ENCODE measurements at regions not wholly inside any gene's neighbourhood (a gene's known extent, or its start where the extent isn't known, plus 50 kb on each side); places are given as distances from the start of the nearest gene placed in this dataset.
"Not testable (repeated sequence)": the region's sequence is repeated elsewhere in the genome, so short reads cannot be mapped to it uniquely, and the experiment has no call there.

DNA sequence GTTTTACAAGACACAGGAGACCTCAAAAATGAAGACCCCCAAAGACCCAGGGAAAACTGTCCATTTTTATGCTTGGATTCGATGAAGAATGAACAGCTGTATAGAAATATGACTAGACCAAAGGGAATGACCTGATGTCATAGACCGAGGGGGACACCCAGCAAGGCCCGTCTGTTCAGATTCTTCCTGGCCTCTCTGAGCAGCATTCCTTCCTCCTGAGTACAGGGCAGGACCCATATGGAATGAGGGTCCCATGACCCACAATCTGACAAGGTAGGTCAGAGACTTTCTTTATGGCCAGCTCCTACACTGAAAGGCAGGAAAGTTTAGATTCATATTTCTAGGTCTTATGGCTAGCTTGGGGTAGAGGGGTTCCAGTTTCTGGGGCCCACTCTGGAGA lies 356.0 kb downstream of the GATA3 start:
- Mint-ChIP-seq H3K36me3 (no peaks in the 10 kb centered on the region), H3K4me3 (no peak overlapping the region), H3K4me1 (peaks cover 26 to 36% (median 26%) of the 10 kb centered on the region in 3 donors), H3K9me3 (peaks cover 0 to 3% (median 0%) of the 10 kb centered on the region in 3 donors), H3K27ac (peak overlapping the region in 1 of 2 donors; percentile 28), H3K27me3 (no peaks in the 10 kb centered on the region)
- DNase-seq (no peak), ATAC-seq (replicated peaks in 1 of 4) (no peak)
- no peak overlapping the region for H3K4me3 ChIP-seq (ENCODE audit: control insufficient read depth in 1 of 2, extremely low read depth in 1 of 2, low read length in 1 of 2)
- POLR2A ChIA-PET: interaction anchor here in 1 of 2 donors (0.5 kb wide), 1 partner anchor 64 kb away, joined by 6 read pairs; no protein-coding TSS in a partner anchor
- no peaks in the 10 kb centered on the region for H3K36me3 ChIP-seq (ENCODE audit: control insufficient read depth in 2 of 2, extremely low read depth in 1 of 2, insufficient read depth in 1 of 2, low read length in 1 of 2)
- 100% methylated on average over 3 of the region's 3 CpGs for WGBS (ENCODE audit: insufficient coverage)
- H3K27ac ChIP-seq (ENCODE audit: low read length): no peak overlapping the region
- H3K9me3 ChIP-seq: no peaks in the 10 kb centered on the region
- CTCF ChIA-PET: interaction anchor here in 1 of 2 donors (0.6 kb wide), 1 partner anchor 141 kb away, joined by 4 read pairs; no protein-coding TSS in a partner anchor
- H3K27me3 ChIP-seq (replicated peaks in 1 of 2; ENCODE audit: control insufficient read depth in 2 of 2, extremely low read depth in 1 of 2, insufficient read depth in 2 of 2, low read length in 1 of 2): no peaks in the 10 kb centered on the region
- H3K4me1 ChIP-seq (ENCODE audit: control insufficient read depth in 1 of 2, extremely low read depth in 1 of 2, insufficient read depth in 2 of 2, low read length in 2 of 2): peaks cover 8 to 16% of the 10 kb centered on the region in 2 experiments

DNA sequence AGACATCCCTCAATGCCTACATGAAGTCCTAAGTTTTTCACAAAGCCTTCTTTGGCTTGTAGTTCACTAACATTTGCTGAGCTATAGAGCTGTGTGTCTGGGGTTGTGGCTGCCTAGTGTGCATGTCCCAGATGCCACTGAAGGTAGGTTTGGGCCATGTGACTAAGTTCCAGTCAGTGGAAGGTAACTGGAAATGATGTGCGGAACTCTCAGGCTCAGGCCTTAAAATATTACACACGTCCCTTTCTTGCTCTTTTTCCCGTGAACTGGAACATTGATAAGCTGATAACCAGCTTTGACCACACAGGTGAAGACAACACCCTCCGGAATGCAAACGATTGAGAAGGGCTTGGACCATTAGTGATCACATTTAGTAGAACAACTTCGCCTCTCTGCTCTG lies 358.1 kb downstream of the GATA3 start:
- Mint-ChIP-seq H3K4me1 (peaks cover 25 to 37% (median 27%) of the 10 kb centered on the region in 3 donors), H3K9me3 (peaks cover 0 to 3% (median 0%) of the 10 kb centered on the region in 3 donors), H3K27me3 (no peaks in the 10 kb centered on the region), H3K4me3 (no peak overlapping the region), H3K27ac (no peak overlapping the region), H3K36me3 (no peaks in the 10 kb centered on the region)
- no peak for DNase-seq
- H3K27ac ChIP-seq (ENCODE audit: low read length): no peak overlapping the region
- no peak overlapping the region for H3K4me3 ChIP-seq (ENCODE audit: control insufficient read depth in 1 of 2, extremely low read depth in 1 of 2, low read length in 1 of 2)
- 96% methylated on average over 5 of the region's 6 CpGs for WGBS (ENCODE audit: insufficient coverage)
- ChIA-PET POLR2A (no interaction called here), CTCF (no interaction called here)
- H3K9me3 ChIP-seq: no peaks in the 10 kb centered on the region
- ATAC-seq (replicated peaks in 1 of 4): no peak
- no peaks in the 10 kb centered on the region for H3K27me3 ChIP-seq (replicated peaks in 1 of 2; ENCODE audit: control insufficient read depth in 2 of 2, extremely low read depth in 1 of 2, insufficient read depth in 2 of 2, low read length in 1 of 2)
- no peaks in the 10 kb centered on the region for H3K36me3 ChIP-seq (ENCODE audit: control insufficient read depth in 2 of 2, extremely low read depth in 1 of 2, insufficient read depth in 1 of 2, low read length in 1 of 2)
- peaks cover 6 to 18% of the 10 kb centered on the region in 2 experiments for H3K4me1 ChIP-seq (ENCODE audit: control insufficient read depth in 1 of 2, extremely low read depth in 1 of 2, insufficient read depth in 2 of 2, low read length in 2 of 2)

DNA sequence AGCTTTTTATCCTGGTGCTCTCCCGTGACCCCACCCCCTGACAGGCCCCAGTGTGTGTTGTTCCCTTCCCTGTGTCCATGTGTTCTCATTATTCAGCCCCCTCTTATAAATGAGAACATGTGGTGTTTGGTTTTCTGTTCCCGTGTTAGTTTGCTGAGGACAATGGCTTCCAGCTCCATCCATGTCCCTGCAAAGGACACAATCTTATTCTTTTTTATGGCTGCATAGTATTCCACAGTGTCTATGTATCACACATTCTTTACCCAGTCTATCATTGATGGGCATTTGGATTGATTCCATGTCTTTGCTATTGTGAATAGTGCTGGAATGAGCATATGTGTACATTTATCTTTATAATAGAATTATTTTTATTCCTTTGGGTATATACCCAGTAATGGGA lies 360.5 kb downstream of the GATA3 start:
- H3K9me3 ChIP-seq; H3K27me3 Mint-ChIP-seq; H3K9me3 Mint-ChIP-seq; POLR2A ChIA-PET; H3K4me3 ChIP-seq (ENCODE audit: control insufficient read depth in 1 of 2, extremely low read depth in 1 of 2, low read length in 1 of 2); H3K36me3 ChIP-seq (ENCODE audit: control insufficient read depth in 2 of 2, extremely low read depth in 1 of 2, insufficient read depth in 1 of 2, low read length in 1 of 2); H3K4me3 Mint-ChIP-seq; ATAC-seq (replicated peaks in 1 of 4); H3K36me3 Mint-ChIP-seq; H3K27me3 ChIP-seq (replicated peaks in 1 of 2; ENCODE audit: control insufficient read depth in 2 of 2, extremely low read depth in 1 of 2, insufficient read depth in 2 of 2, low read length in 1 of 2); DNase-seq: not testable (repeated sequence)
- Histone ChIP-seq H3K27ac (ENCODE audit: low read length) (peak overlapping the region; percentile 94), H3K4me1 (ENCODE audit: control insufficient read depth in 1 of 2, extremely low read depth in 1 of 2, insufficient read depth in 2 of 2, low read length in 2 of 2) (peaks cover 6 to 17% of the 10 kb centered on the region in 2 experiments)
- no CpG with 5 or more reads among the region's 2 CpGs for WGBS (ENCODE audit: insufficient coverage)
- Mint-ChIP-seq H3K4me1 (peaks cover 22 to 41% (median 31%) of the 10 kb centered on the region in 3 donors), H3K27ac (peak overlapping the region in 1 of 2 donors; percentile 44)
- CTCF ChIA-PET: interaction anchor here in 1 of 2 donors (2.1 kb wide), 1 partner anchor 12 kb away, joined by 7 read pairs; no protein-coding TSS in a partner anchor

DNA sequence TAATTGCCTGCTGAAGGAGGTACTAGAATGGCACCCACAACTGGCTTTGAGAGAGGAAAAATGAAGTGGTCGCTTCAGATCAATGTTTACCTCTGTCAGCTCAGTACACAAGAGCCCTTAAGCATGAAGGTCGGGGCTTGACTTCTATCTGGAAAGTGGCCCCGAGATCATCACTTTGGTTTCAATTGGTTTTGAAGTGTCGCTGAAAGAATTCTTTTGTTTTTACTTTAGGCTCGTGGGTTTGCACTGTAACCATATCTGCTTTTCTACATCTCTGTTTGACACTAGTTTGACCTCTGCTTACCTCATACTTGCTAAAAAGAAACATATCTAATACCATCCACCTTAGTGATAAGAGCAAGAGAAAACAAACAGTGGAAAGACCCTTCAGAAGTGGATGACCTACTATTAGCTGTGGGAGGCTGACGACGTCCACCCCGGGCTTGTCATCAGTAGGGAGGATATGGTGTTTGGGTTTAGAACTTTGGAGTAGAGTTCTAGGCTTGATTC lies 361.8 kb downstream of the GATA3 start:
- no peaks in the 10 kb centered on the region for H3K27me3 Mint-ChIP-seq
- H3K4me1 ChIP-seq (ENCODE audit: control insufficient read depth in 1 of 2, extremely low read depth in 1 of 2, insufficient read depth in 2 of 2, low read length in 2 of 2): peaks cover 6 to 17% of the 10 kb centered on the region in 2 experiments
- ATAC-seq (replicated peaks in 1 of 4) (peak; percentile 71 to 89 (median 76)), DNase-seq (peak in 32 of 35 experiments; percentile 16 to 77 (median 51))
- no peak overlapping the region for H3K4me3 ChIP-seq (ENCODE audit: control insufficient read depth in 1 of 2, extremely low read depth in 1 of 2, low read length in 1 of 2)
- 22% methylated on average over 3 of the region's 8 CpGs for WGBS (ENCODE audit: insufficient coverage)
- POLR2A ChIA-PET: interaction anchor here in 1 of 2 donors (0.5 to 2.5 kb wide), 6 partner anchors 9 to 360 kb away, joined by 3 to 48 read pairs (median 5); no protein-coding TSS in a partner anchor
- H3K27me3 ChIP-seq (replicated peaks in 1 of 2; ENCODE audit: control insufficient read depth in 2 of 2, extremely low read depth in 1 of 2, insufficient read depth in 2 of 2, low read length in 1 of 2): no peaks in the 10 kb centered on the region
- no peaks in the 10 kb centered on the region for H3K36me3 Mint-ChIP-seq
- CTCF ChIA-PET: interaction anchor here in 1 of 2 donors (0.5 to 2.2 kb wide), 7 partner anchors 9 to 134 kb away, joined by 3 to 11 read pairs (median 3); no protein-coding TSS in a partner anchor
- H3K9me3 Mint-ChIP-seq: peaks cover 0 to 3% (median 1%) of the 10 kb centered on the region in 3 donors
- peaks cover 28 to 40% (median 31%) of the 10 kb centered on the region in 3 donors for H3K4me1 Mint-ChIP-seq
- H3K9me3 ChIP-seq: no peaks in the 10 kb centered on the region
- no peaks in the 10 kb centered on the region for H3K36me3 ChIP-seq (ENCODE audit: control insufficient read depth in 2 of 2, extremely low read depth in 1 of 2, insufficient read depth in 1 of 2, low read length in 1 of 2)
- H3K27ac ChIP-seq (ENCODE audit: low read length): peak overlapping the region; percentile 94
- peak overlapping the region; percentile 90 to 94 for H3K27ac Mint-ChIP-seq
- H3K4me3 Mint-ChIP-seq: peak overlapping the region in 1 of 3 donors; percentile 40

DNA sequence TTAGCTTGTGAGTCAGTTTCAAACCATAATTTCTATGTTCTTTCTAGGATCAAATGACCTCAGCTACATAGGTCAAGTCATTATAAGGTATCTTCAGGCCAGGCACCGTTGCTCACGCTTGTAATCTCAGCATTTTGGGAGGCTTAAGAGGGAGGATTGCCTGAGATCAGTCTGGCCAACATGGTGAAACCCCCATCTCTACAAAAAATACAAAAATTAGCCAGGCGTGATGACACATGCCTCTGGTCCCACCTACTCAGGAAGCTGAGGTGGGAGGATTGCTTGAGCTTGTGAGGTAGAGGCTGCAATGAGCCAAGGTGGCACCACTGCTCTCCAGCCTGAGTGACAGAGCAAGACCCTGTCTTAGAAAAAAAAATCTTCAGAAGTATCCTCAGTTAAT lies 362.3 kb downstream of the GATA3 start:
- Histone ChIP-seq H3K36me3 (ENCODE audit: control insufficient read depth in 2 of 2, extremely low read depth in 1 of 2, insufficient read depth in 1 of 2, low read length in 1 of 2) (no peaks in the 10 kb centered on the region), H3K4me1 (ENCODE audit: control insufficient read depth in 1 of 2, extremely low read depth in 1 of 2, insufficient read depth in 2 of 2, low read length in 2 of 2) (peaks cover 6 to 17% of the 10 kb centered on the region in 2 experiments), H3K27ac (ENCODE audit: low read length) (peak overlapping the region; percentile 94), H3K27me3 (replicated peaks in 1 of 2; ENCODE audit: control insufficient read depth in 2 of 2, extremely low read depth in 1 of 2, insufficient read depth in 2 of 2, low read length in 1 of 2) (no peaks in the 10 kb centered on the region), H3K4me3 (ENCODE audit: control insufficient read depth in 1 of 2, extremely low read depth in 1 of 2, low read length in 1 of 2) (no peak overlapping the region), H3K9me3 (no peaks in the 10 kb centered on the region)
- peak overlapping the region in 1 of 3 donors; percentile 40 for H3K4me3 Mint-ChIP-seq
- no peaks in the 10 kb centered on the region for H3K36me3 Mint-ChIP-seq
- peak overlapping the region; percentile 90 to 94 for H3K27ac Mint-ChIP-seq
- H3K27me3 Mint-ChIP-seq: no peaks in the 10 kb centered on the region
- H3K9me3 Mint-ChIP-seq: peaks cover 0 to 4% (median 3%) of the 10 kb centered on the region in 3 donors
- ATAC-seq (replicated peaks in 1 of 4): peak; percentile 44 to 64 (median 50)
- H3K4me1 Mint-ChIP-seq: peaks cover 28 to 40% (median 31%) of the 10 kb centered on the region in 3 donors
- DNase-seq: peak in 27 of 35 experiments; percentile 9 to 54 (median 35)
- no CpG with 5 or more reads among the region's 3 CpGs for WGBS (ENCODE audit: insufficient coverage)
- CTCF ChIA-PET: interaction anchor here in 1 of 2 donors (1.1 to 2.2 kb wide), 6 partner anchors 9 to 85 kb away, joined by 3 to 11 read pairs (median 4); no protein-coding TSS in a partner anchor
- POLR2A ChIA-PET: interaction anchor here in 1 of 2 donors (0.5 to 2.5 kb wide), 6 partner anchors 11 to 361 kb away, joined by 3 to 48 read pairs (median 6); no protein-coding TSS in a partner anchor

DNA sequence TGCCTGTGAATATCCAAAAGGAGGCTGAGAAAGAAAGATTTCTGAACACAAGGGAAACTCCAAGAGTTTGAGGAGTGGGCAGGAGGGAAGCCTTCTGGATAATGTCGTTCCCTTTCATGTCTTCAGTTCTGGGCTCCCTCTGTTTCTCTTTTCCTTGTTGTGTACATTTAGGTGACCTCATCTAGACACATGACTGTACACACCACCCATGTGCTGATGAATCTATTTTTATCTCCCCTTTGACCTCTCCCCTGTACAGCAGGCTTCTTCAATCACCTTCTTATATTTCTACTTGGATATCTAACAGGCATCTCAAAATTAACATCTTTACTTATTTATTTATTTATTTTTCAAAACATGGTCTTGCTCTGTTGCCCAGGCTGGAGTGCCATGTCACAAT lies 363.1 kb downstream of the GATA3 start:
- POLR2A ChIA-PET: interaction anchor here in 1 of 2 donors (1.4 to 2.5 kb wide), 2 partner anchors 12 to 86 kb away, joined by 5 to 48 read pairs; no protein-coding TSS in a partner anchor
- H3K36me3 ChIP-seq (ENCODE audit: control insufficient read depth in 2 of 2, extremely low read depth in 1 of 2, insufficient read depth in 1 of 2, low read length in 1 of 2): no peaks in the 10 kb centered on the region
- H3K4me3 ChIP-seq (ENCODE audit: control insufficient read depth in 1 of 2, extremely low read depth in 1 of 2, low read length in 1 of 2): no peak overlapping the region
- WGBS (ENCODE audit: insufficient coverage): no CpG with 5 or more reads among the region's 1 CpG
- no peaks in the 10 kb centered on the region for H3K9me3 ChIP-seq
- H3K4me3 Mint-ChIP-seq: no peak overlapping the region
- CTCF ChIA-PET: interaction anchor here in 1 of 2 donors (2.2 kb wide), 1 partner anchor 86 kb away, joined by 11 read pairs; no protein-coding TSS in a partner anchor
- H3K27ac ChIP-seq (ENCODE audit: low read length): no peak overlapping the region
- H3K27ac Mint-ChIP-seq: peak overlapping the region; percentile 90 to 94
- peaks cover 6 to 17% of the 10 kb centered on the region in 2 experiments for H3K4me1 ChIP-seq (ENCODE audit: control insufficient read depth in 1 of 2, extremely low read depth in 1 of 2, insufficient read depth in 2 of 2, low read length in 2 of 2)
- DNase-seq: no peak
- H3K4me1 Mint-ChIP-seq: peaks cover 28 to 40% (median 31%) of the 10 kb centered on the region in 3 donors
- H3K9me3 Mint-ChIP-seq: peaks cover 0 to 4% (median 3%) of the 10 kb centered on the region in 3 donors
- H3K27me3 ChIP-seq (replicated peaks in 1 of 2; ENCODE audit: control insufficient read depth in 2 of 2, extremely low read depth in 1 of 2, insufficient read depth in 2 of 2, low read length in 1 of 2): no peaks in the 10 kb centered on the region
- no peaks in the 10 kb centered on the region for H3K27me3 Mint-ChIP-seq
- no peak for ATAC-seq (replicated peaks in 1 of 4)
- H3K36me3 Mint-ChIP-seq: no peaks in the 10 kb centered on the region
